T-helper 2 cell (primary cell): ENCODE measurements at regions not wholly inside any gene's neighbourhood (a gene's known extent, or its start where the extent isn't known, plus 50 kb on each side); places are given as distances from the start of the nearest gene placed in this dataset.
A peak's percentile ranks its signal among the peaks of the same experiment; 100 is the strongest.

Experiments
- DNase-seq, 5 experiments: peaks; one replicate each; pipeline versions ENCODE4 v3.0.0 to v3.0.0-alpha.2; 2012 to 2022

GRCh38 chr9:126556560-126557250, 57.0 kb upstream of the LMX1B start:
- no peak for DNase-seq

- peak; percentile 26 to 54 (median 44) for DNase-seq
Observed at GRCh38 chr9:126558051-126558665, 55.6 kb upstream of the LMX1B start.

- no peak for DNase-seq
Observed at GRCh38 chr9:126559296-126559695, 54.4 kb upstream of the LMX1B start.

DNA sequence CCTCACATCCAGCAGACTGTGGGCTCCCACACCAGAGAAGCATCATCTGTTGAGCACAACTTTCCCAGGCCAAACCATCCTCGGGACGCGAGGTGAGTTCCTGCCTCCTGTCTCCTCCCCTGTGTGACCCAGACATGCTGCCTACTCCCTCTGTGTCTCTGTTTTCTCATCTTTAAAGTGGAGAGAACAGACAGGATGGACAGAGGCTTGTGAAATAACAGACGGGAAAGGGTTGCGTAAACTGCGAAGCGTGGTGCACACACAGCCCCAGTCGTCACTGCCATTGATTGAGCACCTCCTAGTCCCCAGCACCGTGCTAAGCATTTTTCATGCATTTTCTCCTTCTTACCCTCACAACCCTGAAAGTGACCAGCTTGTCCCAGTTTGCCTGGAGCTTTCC, 52.1 kb upstream of the LMX1B start:
- no peak for DNase-seq

GRCh38 chr9:126563556-126563955, 50.2 kb upstream of the LMX1B start:
- DNase-seq: no peak
